DND-41 (cell line): ENCODE measurements at regions not wholly inside any gene's neighbourhood (a gene's known extent, or its start where the extent isn't known, plus 50 kb on each side); places are given as distances from the start of the nearest gene placed in this dataset.

Experiments
- CTCF ChIP-seq: IDR thresholded peaks from 2 replicates; pipeline ENCODE4 v1.5.1; 2012; ENCODE audit warnings: borderline replicate concordance, low read length, moderate library complexity, mild to moderate bottlenecking; ENCODE audit not compliant: poor library complexity, severe bottlenecking; ENCODE audit errors: extremely low read depth
- EZH2 ChIP-seq: IDR thresholded peaks from 3 replicates; pipeline ENCODE4 v1.6.1; 2012; ENCODE audit warnings: borderline replicate concordance, low read depth, mild to moderate bottlenecking, moderate library complexity, low read length, inconsistent platforms; ENCODE audit not compliant: severe bottlenecking

- TF ChIP-seq EZH2: no peak
- TF ChIP-seq CTCF: no peak
These were observed 75.0 kb upstream of the MAGI2 start for GRCh38 chr7:79528421-79528820.
